Stimulated activated naive B cell treated with anti-CD40 and anti-IgM and Interleukin-4, amounts not matched to agents 10 μg/mL and 1 μg/mL and 100 μg/mL, for 72 hours (primary cell): ENCODE measurements at regions not wholly inside any gene's neighbourhood (a gene's known extent, or its start where the extent isn't known, plus 50 kb on each side); places are given as distances from the start of the nearest gene placed in this dataset.
A peak's percentile ranks its signal among the peaks of the same experiment; 100 is the strongest.

Source experiments
- ATAC-seq, 2 donors: fragments of 150-1000 bp; cut with Tn5 transposase; replicated peaks; 2 replicates each; pipeline ENCODE4 v1.10.0; 2021; ENCODE audit warnings: moderate library complexity in 1 of 2
- DNase-seq: peaks from one replicate; pipeline ENCODE4 v3.0.0; 2021
- H3K27ac Mint-ChIP-seq: one replicate; pipeline ENCODE4 v1.8.0; 2022; ENCODE audit warnings: mild to moderate bottlenecking, mixed read lengths
- H3K27me3 Mint-ChIP-seq, 2 donors: one replicate each; pipeline ENCODE4 v1.8.0; 2022; ENCODE audit warnings: mixed read lengths in 2 of 2
- H3K36me3 Mint-ChIP-seq, 2 donors: one replicate each; pipeline ENCODE4 v1.8.0; 2022; ENCODE audit warnings: mixed read lengths in 2 of 2, mild to moderate bottlenecking in 1 of 2
- H3K4me1 Mint-ChIP-seq, 2 donors: one replicate each; pipeline ENCODE4 v1.8.0; 2022; ENCODE audit warnings: mixed read lengths in 2 of 2, mild to moderate bottlenecking in 1 of 2
- H3K4me3 Mint-ChIP-seq, 2 donors: one replicate each; pipeline ENCODE4 v1.8.0; 2022; ENCODE audit warnings: mild to moderate bottlenecking in 2 of 2, mixed read lengths in 2 of 2, moderate library complexity in 1 of 2
- H3K9me3 Mint-ChIP-seq, 2 donors: one replicate each; pipeline ENCODE4 v1.8.0; 2022; ENCODE audit warnings: mixed read lengths in 2 of 2, mild to moderate bottlenecking in 1 of 2

DNA sequence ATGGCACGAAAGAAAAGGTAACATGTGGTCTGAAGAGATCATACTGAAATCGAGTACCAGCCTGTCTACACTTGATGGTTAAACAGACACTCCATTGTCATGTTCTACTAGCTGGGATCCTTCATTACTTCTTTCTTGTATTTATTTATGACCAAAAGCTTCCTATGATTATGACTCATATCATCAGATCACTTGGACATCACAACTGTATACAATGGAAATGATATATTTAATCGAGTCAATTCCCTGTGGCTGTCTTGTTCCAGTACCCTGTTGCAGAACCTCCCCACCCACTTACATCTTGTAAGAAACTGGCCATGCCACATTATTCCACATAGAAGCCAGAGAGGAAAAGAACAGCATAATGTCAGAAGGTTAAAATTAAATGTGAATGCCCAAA is 358.9 kb downstream of the ZEB2 start:
- Mint-ChIP-seq H3K4me1 (peaks cover 10 to 11% of the 10 kb centered on the region in 2 donors), H3K9me3 (no peaks in the 10 kb centered on the region), H3K27ac (no peak overlapping the region), H3K4me3 (no peak overlapping the region), H3K36me3 (no peaks in the 10 kb centered on the region), H3K27me3 (no peaks in the 10 kb centered on the region)
- no peak for DNase-seq
- no peak for ATAC-seq

- H3K27ac Mint-ChIP-seq: no peak overlapping the region
- H3K36me3 Mint-ChIP-seq: no peaks in the 10 kb centered on the region
- H3K9me3 Mint-ChIP-seq: no peaks in the 10 kb centered on the region
- no peaks in the 10 kb centered on the region for H3K27me3 Mint-ChIP-seq
- peaks cover 10 to 11% of the 10 kb centered on the region in 2 donors for H3K4me1 Mint-ChIP-seq
- H3K4me3 Mint-ChIP-seq: no peak overlapping the region
- ATAC-seq (no peak), DNase-seq (no peak)
Observed at GRCh38 chr2:144159240-144159639, 360.7 kb downstream of the ZEB2 start.

DNA sequence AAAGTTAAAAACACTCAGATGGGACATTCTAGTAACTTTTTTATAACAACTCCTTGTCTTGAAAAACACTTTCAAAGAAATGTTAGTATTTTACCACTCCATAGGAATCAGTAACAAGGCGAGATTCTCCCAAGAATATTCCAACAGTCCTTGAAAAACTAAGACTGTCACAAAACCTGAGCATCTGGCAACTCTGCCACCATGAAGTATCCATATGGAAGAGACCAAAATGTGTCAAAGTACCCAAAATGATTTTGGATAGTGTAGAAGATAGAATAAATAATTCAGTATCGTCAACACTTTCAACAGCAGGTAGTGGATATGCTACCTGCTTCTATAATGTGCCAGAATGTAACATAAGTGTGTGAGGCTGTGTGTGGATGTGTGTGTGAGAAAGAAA is 361.8 kb downstream of the ZEB2 start:
- Mint-ChIP-seq H3K4me3 (no peak overlapping the region), H3K36me3 (no peaks in the 10 kb centered on the region), H3K27ac (no peak overlapping the region), H3K27me3 (no peaks in the 10 kb centered on the region), H3K4me1 (peaks cover 10 to 11% of the 10 kb centered on the region in 2 donors), H3K9me3 (no peaks in the 10 kb centered on the region)
- ATAC-seq (no peak), DNase-seq (no peak)

DNA sequence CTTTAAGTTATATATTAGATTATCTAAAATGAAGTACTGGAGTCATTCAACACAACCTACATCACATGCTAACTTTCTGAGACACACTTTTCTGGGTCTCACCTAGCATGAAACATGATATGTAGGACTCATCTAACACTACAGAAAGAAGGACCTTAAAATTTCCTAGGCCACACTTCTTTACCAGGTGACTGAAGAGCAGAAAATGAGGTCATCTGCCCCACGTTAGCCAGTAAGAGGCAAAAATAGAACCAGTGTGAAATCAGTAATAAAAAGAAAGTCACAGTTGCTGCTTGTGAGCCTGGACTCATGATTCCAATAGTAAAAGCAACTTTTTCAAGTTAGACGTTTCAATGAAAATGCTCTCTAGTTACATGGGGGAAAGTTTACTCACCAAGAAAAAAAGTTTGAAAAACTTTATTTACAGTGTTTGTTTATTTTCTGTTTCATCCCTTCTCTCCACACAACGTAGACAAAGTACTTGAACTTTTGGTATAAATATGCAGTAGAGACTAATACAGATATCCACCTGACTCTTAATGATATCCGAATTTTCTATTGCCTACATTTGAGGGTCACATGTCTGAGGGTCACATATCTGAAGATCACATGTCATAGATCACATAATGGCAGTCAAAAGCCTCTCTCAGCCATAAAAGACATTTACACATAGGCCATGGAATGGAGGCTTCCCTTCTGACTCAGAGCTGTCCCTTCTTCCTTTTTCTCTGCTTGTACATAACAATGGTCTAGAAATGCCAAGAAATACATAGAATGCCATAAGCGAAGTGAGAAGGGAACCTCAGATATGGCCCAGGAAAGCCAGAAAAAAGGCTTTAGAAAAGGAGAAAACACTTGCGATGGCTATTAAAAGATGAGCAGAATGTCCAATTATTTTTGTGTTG is 362.9 kb downstream of the ZEB2 start:
- Mint-ChIP-seq H3K4me3 (no peak overlapping the region), H3K4me1 (peaks cover 4 to 8% of the 10 kb centered on the region in 2 donors), H3K27me3 (no peaks in the 10 kb centered on the region), H3K36me3 (no peaks in the 10 kb centered on the region), H3K9me3 (no peaks in the 10 kb centered on the region), H3K27ac (no peak overlapping the region)
- peak; percentile 31 for ATAC-seq
- no peak for DNase-seq

GRCh38 chr2:144154205-144154604 is 365.7 kb downstream of the ZEB2 start:
- Mint-ChIP-seq H3K36me3 (no peaks in the 10 kb centered on the region), H3K4me3 (no peak overlapping the region), H3K27me3 (no peaks in the 10 kb centered on the region), H3K9me3 (no peaks in the 10 kb centered on the region), H3K4me1 (peaks cover 4 to 15% of the 10 kb centered on the region in 2 donors), H3K27ac (no peak overlapping the region)
- DNase-seq: no peak
- no peak for ATAC-seq

GRCh38 chr2:144152817-144153271 is 367.1 kb downstream of the ZEB2 start:
- DNase-seq (no peak), ATAC-seq (peak; percentile 89 to 90)
- no peak overlapping the region for H3K27ac Mint-ChIP-seq
- H3K4me1 Mint-ChIP-seq: peaks cover 4 to 15% of the 10 kb centered on the region in 2 donors
- no peaks in the 10 kb centered on the region for H3K9me3 Mint-ChIP-seq
- H3K4me3 Mint-ChIP-seq: peak overlapping the region in 1 of 2 donors; percentile 11
- no peaks in the 10 kb centered on the region for H3K27me3 Mint-ChIP-seq
- H3K36me3 Mint-ChIP-seq: no peaks in the 10 kb centered on the region

DNA sequence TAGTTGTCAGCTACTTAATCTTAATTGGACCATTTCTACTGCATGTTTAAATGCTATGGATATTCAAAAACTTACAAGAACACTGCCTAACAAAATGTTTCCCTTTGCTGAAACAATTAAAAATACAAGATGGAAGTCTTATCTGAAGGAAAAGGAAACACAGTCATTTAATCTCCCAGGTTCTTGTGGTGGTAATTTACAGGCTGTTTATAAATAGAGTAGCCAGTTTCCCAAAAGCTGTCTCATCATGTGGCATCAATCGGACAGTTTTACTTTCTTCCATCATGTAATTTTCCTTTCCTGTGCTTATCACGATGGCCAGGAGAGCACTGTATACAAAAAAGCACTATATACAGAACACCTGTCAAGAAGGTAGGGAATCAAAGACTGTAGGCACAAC is 368.1 kb downstream of the ZEB2 start:
- Mint-ChIP-seq H3K4me1 (peaks cover 0 to 15% of the 10 kb centered on the region in 2 donors), H3K4me3 (no peak overlapping the region), H3K36me3 (no peaks in the 10 kb centered on the region), H3K27me3 (no peaks in the 10 kb centered on the region), H3K9me3 (no peaks in the 10 kb centered on the region), H3K27ac (no peak overlapping the region)
- DNase-seq (no peak), ATAC-seq (no peak)

- Mint-ChIP-seq H3K27ac (no peak overlapping the region), H3K4me3 (no peak overlapping the region), H3K4me1 (peaks cover 0 to 15% of the 10 kb centered on the region in 2 donors), H3K36me3 (no peaks in the 10 kb centered on the region), H3K9me3 (no peaks in the 10 kb centered on the region), H3K27me3 (no peaks in the 10 kb centered on the region)
- DNase-seq (no peak), ATAC-seq (no peak)
Observed at GRCh38 chr2:144151405-144151804, 368.5 kb downstream of the ZEB2 start.

- H3K27ac Mint-ChIP-seq: no peak overlapping the region
- ATAC-seq (no peak), DNase-seq (no peak)
- H3K9me3 Mint-ChIP-seq: no peaks in the 10 kb centered on the region
- H3K27me3 Mint-ChIP-seq: no peaks in the 10 kb centered on the region
- H3K36me3 Mint-ChIP-seq: peaks cover 4 to 6% of the 10 kb centered on the region in 2 donors
- no peak overlapping the region for H3K4me3 Mint-ChIP-seq
- H3K4me1 Mint-ChIP-seq: peaks cover 6 to 17% of the 10 kb centered on the region in 2 donors
Observed at GRCh38 chr2:144147356-144147755, 372.6 kb downstream of the ZEB2 start.

DNA sequence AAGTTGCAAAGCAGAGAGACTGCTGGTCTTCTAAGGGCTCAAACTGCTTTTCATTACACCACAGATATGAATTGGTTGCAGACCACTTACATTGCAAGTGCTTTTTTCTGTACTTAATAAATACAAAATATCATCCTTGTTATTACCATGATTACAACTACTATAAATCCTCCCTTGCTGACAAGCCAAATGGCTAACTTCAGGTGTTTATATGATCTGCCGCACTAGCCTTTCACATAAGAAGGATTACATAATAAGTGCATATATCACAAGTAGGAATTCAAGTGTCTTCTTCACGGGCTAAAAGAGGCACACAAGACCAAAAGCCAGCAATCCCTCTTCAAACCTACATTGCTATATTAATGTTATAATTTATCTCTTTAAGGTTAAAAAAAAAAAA is 373.0 kb downstream of the ZEB2 start:
- peaks cover 6 to 14% of the 10 kb centered on the region in 2 donors for H3K4me1 Mint-ChIP-seq
- no peak overlapping the region for H3K4me3 Mint-ChIP-seq
- peaks cover 6 to 11% of the 10 kb centered on the region in 2 donors for H3K36me3 Mint-ChIP-seq
- no peaks in the 10 kb centered on the region for H3K9me3 Mint-ChIP-seq
- ATAC-seq (no peak), DNase-seq (no peak)
- H3K27me3 Mint-ChIP-seq: no peaks in the 10 kb centered on the region
- H3K27ac Mint-ChIP-seq: no peak overlapping the region

DNA sequence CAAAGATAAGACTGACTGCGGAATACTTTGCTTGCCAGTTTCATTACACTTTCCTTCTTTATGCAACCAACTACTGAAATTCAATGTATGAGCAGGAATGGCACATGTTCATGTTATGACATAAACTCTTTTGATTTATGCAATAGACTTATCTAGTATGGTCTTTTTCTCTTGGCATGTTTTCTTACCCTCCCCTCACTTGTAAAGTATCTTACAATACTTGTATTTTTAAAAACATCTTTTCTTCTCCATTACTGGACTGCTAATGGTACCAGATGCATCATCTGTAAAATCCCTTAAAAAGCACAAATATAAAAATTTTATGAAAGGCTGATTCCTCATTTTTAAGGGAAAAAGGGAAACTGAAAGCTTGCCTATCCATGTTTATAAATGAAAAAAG is 373.8 kb downstream of the ZEB2 start:
- peaks cover 9 to 16% of the 10 kb centered on the region in 2 donors for H3K36me3 Mint-ChIP-seq
- no peak overlapping the region for H3K4me3 Mint-ChIP-seq
- DNase-seq: no peak
- H3K27me3 Mint-ChIP-seq: no peaks in the 10 kb centered on the region
- no peak overlapping the region for H3K27ac Mint-ChIP-seq
- H3K9me3 Mint-ChIP-seq: no peaks in the 10 kb centered on the region
- ATAC-seq: no peak
- H3K4me1 Mint-ChIP-seq: peaks cover 6 to 8% of the 10 kb centered on the region in 2 donors

DNA sequence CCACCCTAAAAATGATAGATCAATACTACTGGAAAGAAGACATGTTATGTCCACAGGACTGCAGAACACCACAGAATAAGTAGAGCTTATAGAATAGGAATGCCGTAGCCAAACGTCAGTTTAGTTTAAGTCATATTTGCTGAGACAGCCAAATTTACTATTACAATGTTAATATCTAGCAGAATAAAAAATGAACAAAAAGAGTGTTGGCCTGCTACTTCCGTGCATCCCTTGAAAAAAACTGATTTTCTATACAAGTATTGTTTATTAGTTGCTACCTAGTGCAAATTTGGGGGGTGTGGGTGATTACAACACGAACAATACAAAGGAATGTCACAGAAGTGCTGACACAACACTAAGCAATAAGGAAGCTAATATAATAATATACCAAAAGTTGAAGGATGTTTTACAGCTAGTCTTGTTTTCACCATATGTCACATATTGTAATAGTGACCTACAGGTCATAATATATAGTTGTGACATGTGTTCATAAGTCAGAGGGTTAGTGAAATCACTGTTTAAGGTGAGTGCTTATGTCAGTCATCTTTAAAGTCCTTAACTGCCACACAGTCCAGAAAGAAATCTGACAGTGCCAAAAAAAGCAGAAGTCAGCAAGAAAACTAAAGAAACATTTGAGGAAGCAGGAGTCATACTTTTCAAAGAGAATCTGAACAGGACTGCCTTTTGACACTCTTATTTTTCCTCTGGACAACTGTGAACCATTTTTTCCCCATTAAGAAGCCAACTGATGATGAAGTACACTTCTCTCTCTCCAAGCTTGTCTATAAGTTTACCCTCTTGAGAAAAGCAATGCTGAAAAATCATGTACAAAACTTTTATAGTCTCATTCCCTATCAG is 376.4 kb downstream of the ZEB2 start:
- H3K4me1 Mint-ChIP-seq: peaks cover 8 to 13% of the 10 kb centered on the region in 2 donors
- ATAC-seq (peak; percentile 73 to 78), DNase-seq (no peak)
- H3K27ac Mint-ChIP-seq: no peak overlapping the region
- H3K9me3 Mint-ChIP-seq: no peaks in the 10 kb centered on the region
- no peak overlapping the region for H3K4me3 Mint-ChIP-seq
- peaks cover 12 to 20% of the 10 kb centered on the region in 2 donors for H3K36me3 Mint-ChIP-seq
- H3K27me3 Mint-ChIP-seq: no peaks in the 10 kb centered on the region

GRCh38 chr2:144140891-144141290 is 379.0 kb downstream of the ZEB2 start:
- Mint-ChIP-seq H3K4me3 (no peak overlapping the region), H3K9me3 (no peaks in the 10 kb centered on the region), H3K36me3 (peaks cover 17 to 34% of the 10 kb centered on the region in 2 donors), H3K27ac (no peak overlapping the region), H3K4me1 (peaks cover 16 to 26% of the 10 kb centered on the region in 2 donors), H3K27me3 (no peaks in the 10 kb centered on the region)
- DNase-seq: no peak
- ATAC-seq: no peak

DNA sequence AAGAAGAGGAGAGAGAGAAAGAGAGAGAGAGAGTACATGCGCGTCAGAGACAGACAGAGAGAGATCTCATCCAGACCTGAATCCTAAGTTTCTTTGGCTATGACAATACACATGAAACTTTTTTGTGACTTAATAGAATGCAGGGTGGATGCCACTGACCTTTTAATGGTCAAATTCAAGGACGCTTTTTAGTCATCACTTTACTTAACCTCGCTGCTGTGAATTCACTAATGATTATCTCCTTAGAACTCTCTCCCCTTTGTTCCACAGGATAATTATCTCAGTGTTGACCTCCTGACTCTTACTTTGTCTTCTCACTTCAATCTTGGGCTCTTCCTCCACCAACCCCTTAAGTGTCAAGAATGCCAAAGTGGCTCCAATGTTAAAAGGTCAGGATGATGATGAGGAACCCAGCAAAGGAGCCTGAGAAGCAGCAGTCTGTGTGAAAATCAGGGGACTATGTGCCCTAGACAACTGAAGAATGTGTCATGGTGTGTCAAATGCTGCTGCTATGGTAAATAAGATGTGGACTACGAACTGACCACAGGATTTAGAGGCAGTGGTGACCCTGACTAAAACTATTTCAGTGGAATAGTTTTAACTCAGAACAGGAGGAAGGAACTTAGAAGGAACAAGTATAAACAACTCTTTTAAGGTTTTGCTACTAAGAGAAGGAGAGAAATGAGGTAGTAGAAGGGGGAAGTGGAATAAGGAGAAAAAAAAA is 382.1 kb downstream of the ZEB2 start:
- H3K27ac Mint-ChIP-seq: peak overlapping the region; percentile 65
- H3K4me1 Mint-ChIP-seq: peaks cover 11 to 18% of the 10 kb centered on the region in 2 donors
- H3K4me3 Mint-ChIP-seq: no peak overlapping the region
- peaks cover 19 to 36% of the 10 kb centered on the region in 2 donors for H3K36me3 Mint-ChIP-seq
- H3K27me3 Mint-ChIP-seq: no peaks in the 10 kb centered on the region
- DNase-seq (no peak), ATAC-seq (peak; percentile 84 to 88)
- no peaks in the 10 kb centered on the region for H3K9me3 Mint-ChIP-seq
